GM12875 (cell line): ENCODE measurements at regions not wholly inside any gene's neighbourhood (a gene's known extent, or its start where the extent isn't known, plus 50 kb on each side); places are given as distances from the start of the nearest gene placed in this dataset.

Source experiments
- H3K4me3 ChIP-seq: one replicate; pipeline ENCODE4 v1.5.1; 2011; ENCODE audit warnings: low read depth, low read length, control low read depth
- CTCF ChIP-seq: IDR thresholded peaks from 2 replicates; pipeline ENCODE4 v1.5.1; 2011; ENCODE audit warnings: low read depth, mild to moderate bottlenecking, control low read depth, inconsistent platforms, low read length, moderate library complexity, borderline replicate concordance; ENCODE audit not compliant: insufficient read depth

DNA sequence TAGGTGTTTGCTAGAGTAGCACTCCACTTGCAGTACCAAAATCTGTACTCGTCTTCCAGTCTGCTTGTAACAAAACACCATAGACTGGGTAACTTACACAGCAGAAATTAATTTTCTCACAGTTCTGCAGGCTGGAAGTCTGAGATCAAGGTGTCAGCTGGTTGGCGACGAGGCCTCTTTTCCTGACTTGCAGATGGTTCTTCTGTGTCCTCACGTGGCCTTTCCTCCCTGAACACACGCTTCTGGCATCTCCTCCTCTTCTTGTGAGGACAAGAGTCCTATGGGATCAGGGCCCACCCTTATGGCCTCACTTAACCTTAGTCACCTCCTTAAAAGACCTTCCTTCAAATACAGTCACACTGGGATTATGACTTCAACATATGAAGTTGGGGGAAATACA, 493.5 kb upstream of the MYT1L start:
- no peak for TF ChIP-seq CTCF
- no peak overlapping the region for H3K4me3 ChIP-seq

- no peak overlapping the region for H3K4me3 ChIP-seq
- no peak for TF ChIP-seq CTCF
Measured at GRCh38 chr2:2823061-2823753, 492.1 kb upstream of the MYT1L start.

DNA sequence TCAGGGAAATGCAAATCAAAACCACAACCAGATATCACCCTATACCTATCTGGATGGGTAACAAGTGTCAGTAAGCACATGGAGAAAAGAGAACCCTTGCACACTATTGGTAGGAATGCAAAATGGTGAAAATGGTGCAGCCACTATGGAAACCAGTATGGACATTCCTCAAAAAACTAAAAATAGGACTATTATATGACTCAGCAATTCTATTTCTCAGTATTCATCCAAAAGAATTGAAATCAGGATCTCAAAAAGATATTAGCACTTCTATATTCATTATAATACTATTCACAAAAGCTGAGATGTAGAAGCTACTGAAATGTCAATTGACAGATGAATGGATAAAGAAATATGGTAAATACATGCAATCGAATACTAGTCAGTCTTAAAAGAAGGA, 491.1 kb upstream of the MYT1L start:
- TF ChIP-seq CTCF, result no peak
- no peak overlapping the region for H3K4me3 ChIP-seq

DNA sequence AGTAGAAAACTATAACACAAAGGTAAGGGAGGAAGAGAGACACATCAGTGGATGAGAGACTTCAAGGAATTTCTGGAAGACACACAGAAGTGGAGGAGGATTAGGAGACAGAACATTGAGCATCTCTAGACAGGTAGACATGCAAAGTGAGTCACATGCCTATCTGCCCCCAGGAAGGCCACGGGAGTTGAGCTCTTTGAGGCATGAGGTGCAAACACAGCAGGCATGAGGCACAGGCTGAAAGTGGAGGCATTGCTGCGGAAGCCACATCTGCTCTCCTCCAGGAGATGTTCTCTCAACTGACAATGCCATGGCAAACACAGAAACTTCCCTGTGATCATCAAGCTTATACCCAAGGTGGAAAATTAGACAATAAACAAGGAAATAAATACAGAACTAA, 481.6 kb upstream of the MYT1L start:
- H3K4me3 ChIP-seq, result no peak overlapping the region
- TF ChIP-seq CTCF, result no peak

DNA sequence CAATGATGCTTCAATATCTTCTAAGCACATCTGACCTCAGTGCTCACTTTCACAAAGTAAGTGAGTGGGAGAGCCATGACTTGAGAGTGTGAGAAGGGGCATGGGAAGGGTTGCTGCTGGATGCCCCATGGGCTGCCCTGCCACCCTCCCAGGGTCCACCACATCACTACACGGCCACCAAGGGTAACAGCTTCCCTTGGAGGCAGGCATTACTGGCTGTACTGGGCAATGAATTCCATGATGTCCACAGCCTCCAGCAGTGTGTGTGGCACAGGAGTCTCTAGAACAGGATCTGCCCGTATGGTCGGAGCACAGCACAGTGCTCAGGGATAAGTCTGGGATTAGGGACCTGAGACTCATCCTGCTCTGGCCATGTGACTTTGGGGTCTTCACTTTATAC, 481.0 kb upstream of the MYT1L start:
- no peak overlapping the region for H3K4me3 ChIP-seq
- TF ChIP-seq CTCF, result no peak

- TF ChIP-seq CTCF, result no peak
- no peak overlapping the region for H3K4me3 ChIP-seq
Measured at GRCh38 chr2:2810504-2810903, 479.4 kb upstream of the MYT1L start.

DNA sequence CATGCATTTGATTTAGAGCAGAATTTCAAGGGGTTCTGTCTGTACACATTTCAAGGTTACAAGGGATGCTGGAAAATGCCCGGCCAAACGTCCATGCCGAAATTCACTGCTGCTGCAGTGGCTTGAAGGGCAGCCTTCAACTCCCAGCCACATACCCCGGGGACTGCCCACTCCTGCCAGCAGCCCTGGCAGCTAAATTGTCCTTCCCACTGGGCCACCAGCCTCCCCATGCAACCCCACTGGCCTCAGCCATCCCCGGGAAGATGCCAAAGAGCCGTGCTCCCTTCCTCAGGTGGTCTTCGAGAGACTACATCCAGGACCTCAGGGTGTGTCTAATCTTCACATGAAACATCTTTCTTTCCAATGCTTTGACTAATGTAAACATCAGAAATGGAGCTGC, 478.7 kb upstream of the MYT1L start:
- no peak for TF ChIP-seq CTCF

More for the DNA sequence above, 478.7 kb upstream of the MYT1L start:
- no peak overlapping the region for H3K4me3 ChIP-seq
